ENCODE measurements at regions not wholly inside any gene's neighbourhood (a gene's known extent, or its start where the extent isn't known, plus 50 kb on each side); places are given as distances from the start of the nearest gene placed in this dataset.

- Histone ChIP-seq H3K27ac (ENCODE audit: low read depth, low read length) (no peak overlapping the region), H3K4me2 (ENCODE audit: low read length) (no peak overlapping the region), H3F3A (ENCODE audit: control insufficient read depth, insufficient read depth) (no peaks in the 10 kb centered on the region), H3K36me3 (ENCODE audit: control insufficient read depth, low read length) (no peaks in the 10 kb centered on the region), H3K9me3 (ENCODE audit: control insufficient read depth, insufficient read depth, low read length) (no peaks in the 10 kb centered on the region), H3K27me3 (ENCODE audit: control insufficient read depth, low read length) (no peaks in the 10 kb centered on the region), H4K20me1 (ENCODE audit: control insufficient read depth, insufficient read depth, low read depth, low read length) (no peaks in the 10 kb centered on the region), H3K9me2 (replicated peaks; ENCODE audit: control insufficient read depth, low read length) (no peaks in the 10 kb centered on the region), H3K4me3 (ENCODE audit: low read length) (no peak overlapping the region), H3K79me2 (ENCODE audit: control insufficient read depth, low read length) (no peaks in the 10 kb centered on the region), H3K4me1 (ENCODE audit: control insufficient read depth, low read length) (no peaks in the 10 kb centered on the region)
- TF ChIP-seq EZH2phosphoT487 (IDR thresholded peaks at IDR 0.05; ENCODE audit: borderline replicate concordance, low read length): no peak
- TF ChIP-seq, protein P1, sequence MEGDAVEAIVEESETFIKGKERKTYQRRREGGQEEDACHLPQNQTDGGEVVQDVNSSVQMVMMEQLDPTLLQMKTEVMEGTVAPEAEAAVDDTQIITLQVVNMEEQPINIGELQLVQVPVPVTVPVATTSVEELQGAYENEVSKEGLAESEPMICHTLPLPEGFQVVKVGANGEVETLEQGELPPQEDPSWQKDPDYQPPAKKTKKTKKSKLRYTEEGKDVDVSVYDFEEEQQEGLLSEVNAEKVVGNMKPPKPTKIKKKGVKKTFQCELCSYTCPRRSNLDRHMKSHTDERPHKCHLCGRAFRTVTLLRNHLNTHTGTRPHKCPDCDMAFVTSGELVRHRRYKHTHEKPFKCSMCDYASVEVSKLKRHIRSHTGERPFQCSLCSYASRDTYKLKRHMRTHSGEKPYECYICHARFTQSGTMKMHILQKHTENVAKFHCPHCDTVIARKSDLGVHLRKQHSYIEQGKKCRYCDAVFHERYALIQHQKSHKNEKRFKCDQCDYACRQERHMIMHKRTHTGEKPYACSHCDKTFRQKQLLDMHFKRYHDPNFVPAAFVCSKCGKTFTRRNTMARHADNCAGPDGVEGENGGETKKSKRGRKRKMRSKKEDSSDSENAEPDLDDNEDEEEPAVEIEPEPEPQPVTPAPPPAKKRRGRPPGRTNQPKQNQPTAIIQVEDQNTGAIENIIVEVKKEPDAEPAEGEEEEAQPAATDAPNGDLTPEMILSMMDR (IDR thresholded peaks at IDR 0.05; ENCODE audit: low read depth, low read length, poor library complexity, severe bottlenecking): no peak
These were observed 656.7 kb downstream of the SLC16A7 start for GRCh38 chr12:60252359-60253096.

DNA sequence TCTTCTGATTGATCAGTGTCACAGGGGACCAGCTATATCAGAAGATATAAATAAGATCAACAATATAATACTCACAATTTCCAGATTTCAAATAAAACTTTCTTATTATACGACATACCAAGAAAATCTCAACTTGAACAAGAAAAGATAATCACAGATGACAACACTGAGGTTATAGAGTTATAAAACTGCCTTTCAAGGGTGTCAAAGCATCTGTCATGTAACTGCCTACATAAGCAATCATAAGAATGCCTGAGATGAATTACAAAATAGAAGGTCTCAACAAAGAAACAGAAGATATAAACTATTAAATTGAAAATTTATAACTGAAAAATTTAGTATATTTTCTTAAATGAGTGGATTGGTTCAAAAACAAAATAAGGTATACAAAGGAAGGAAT is 659.2 kb downstream of the SLC16A7 start:
- H3K4me3 ChIP-seq (ENCODE audit: low read length): no peak overlapping the region
- H3K27me3 ChIP-seq (ENCODE audit: control insufficient read depth, low read length): no peaks in the 10 kb centered on the region
- no peaks in the 10 kb centered on the region for H3K36me3 ChIP-seq (ENCODE audit: control insufficient read depth, low read length)
- H3K27ac ChIP-seq (ENCODE audit: low read depth, low read length): no peak overlapping the region
- no peaks in the 10 kb centered on the region for H3K79me2 ChIP-seq (ENCODE audit: control insufficient read depth, low read length)
- no peaks in the 10 kb centered on the region for H3K9me2 ChIP-seq (replicated peaks; ENCODE audit: control insufficient read depth, low read length)
- H3K4me1 ChIP-seq (ENCODE audit: control insufficient read depth, low read length): no peaks in the 10 kb centered on the region
- H3F3A ChIP-seq (ENCODE audit: control insufficient read depth, insufficient read depth): no peaks in the 10 kb centered on the region
- H4K20me1 ChIP-seq (ENCODE audit: control insufficient read depth, insufficient read depth, low read depth, low read length): no peaks in the 10 kb centered on the region
- no peaks in the 10 kb centered on the region for H3K9me3 ChIP-seq (ENCODE audit: control insufficient read depth, insufficient read depth, low read length)
- H3K4me2 ChIP-seq (ENCODE audit: low read length): no peak overlapping the region
- TF ChIP-seq, protein P1 (IDR thresholded peaks at IDR 0.05; ENCODE audit: low read depth, low read length, poor library complexity, severe bottlenecking): no peak
- no peak for TF ChIP-seq EZH2phosphoT487 (IDR thresholded peaks at IDR 0.05; ENCODE audit: borderline replicate concordance, low read length)

- no peak overlapping the region for H3K4me3 ChIP-seq (ENCODE audit: low read length)
- H3K27ac ChIP-seq (ENCODE audit: low read depth, low read length): no peak overlapping the region
- H3K79me2 ChIP-seq (ENCODE audit: control insufficient read depth, low read length): no peaks in the 10 kb centered on the region
- H3F3A ChIP-seq (ENCODE audit: control insufficient read depth, insufficient read depth): no peaks in the 10 kb centered on the region
- no peaks in the 10 kb centered on the region for H3K27me3 ChIP-seq (ENCODE audit: control insufficient read depth, low read length)
- no peaks in the 10 kb centered on the region for H3K36me3 ChIP-seq (ENCODE audit: control insufficient read depth, low read length)
- H3K9me2 ChIP-seq (replicated peaks; ENCODE audit: control insufficient read depth, low read length): no peaks in the 10 kb centered on the region
- H3K4me2 ChIP-seq (ENCODE audit: low read length): no peak overlapping the region
- no peak for TF ChIP-seq EZH2phosphoT487 (IDR thresholded peaks at IDR 0.05; ENCODE audit: borderline replicate concordance, low read length)
- TF ChIP-seq, protein P1 (IDR thresholded peaks at IDR 0.05; ENCODE audit: low read depth, low read length, poor library complexity, severe bottlenecking): no peak
- no peaks in the 10 kb centered on the region for H3K9me3 ChIP-seq (ENCODE audit: control insufficient read depth, insufficient read depth, low read length)
- H3K4me1 ChIP-seq (ENCODE audit: control insufficient read depth, low read length): no peaks in the 10 kb centered on the region
- H4K20me1 ChIP-seq (ENCODE audit: control insufficient read depth, insufficient read depth, low read depth, low read length): no peaks in the 10 kb centered on the region
These were observed 661.2 kb downstream of the SLC16A7 start for GRCh38 chr12:60257063-60257462.

All from DOHH2 (cell line).